RPMI8226 (cell line): ENCODE measurements at regions not wholly inside any gene's neighbourhood (a gene's known extent, or its start where the extent isn't known, plus 50 kb on each side); places are given as distances from the start of the nearest gene placed in this dataset.

Source experiments
- DNase-seq: peaks from one replicate; pipeline ENCODE4 v3.0.0-alpha.2; 2015

- DNase-seq: no peak
These were observed 104.5 kb upstream of the PHACTR3 start for GRCh38 chr20:59499863-59500262.

GRCh38 chr20:59508729-59509128 lies 95.6 kb upstream of the PHACTR3 start:
- DNase-seq: peak; percentile 5

GRCh38 chr20:59512651-59513050 lies 91.7 kb upstream of the PHACTR3 start:
- DNase-seq: no peak

GRCh38 chr20:59514554-59514953 lies 89.8 kb upstream of the PHACTR3 start:
- no peak for DNase-seq

GRCh38 chr20:59515013-59515905 lies 89.1 kb upstream of the PHACTR3 start:
- peak; percentile 29 for DNase-seq

GRCh38 chr20:59515906-59516209 lies 88.5 kb upstream of the PHACTR3 start:
- DNase-seq: no peak

GRCh38 chr20:59518881-59519706 lies 85.2 kb upstream of the PHACTR3 start:
- peak; percentile 69 for DNase-seq

- no peak for DNase-seq
These were observed 84.7 kb upstream of the PHACTR3 start for GRCh38 chr20:59519707-59520014.

GRCh38 chr20:59520814-59521213 lies 83.5 kb upstream of the PHACTR3 start:
- no peak for DNase-seq

GRCh38 chr20:59525500-59526241 lies 78.7 kb upstream of the PHACTR3 start:
- DNase-seq: peak; percentile 52

GRCh38 chr20:59526242-59527225 lies 77.8 kb upstream of the PHACTR3 start:
- no peak for DNase-seq

GRCh38 chr20:59530782-59531181 lies 73.6 kb upstream of the PHACTR3 start:
- no peak for DNase-seq

- DNase-seq: no peak
These were observed 66.3 kb upstream of the PHACTR3 start for GRCh38 chr20:59537991-59538390.

GRCh38 chr20:59547596-59547995 lies 56.7 kb upstream of the PHACTR3 start:
- no peak for DNase-seq
